COLO668 (cell line): ENCODE measurements at regions not wholly inside any gene's neighbourhood (a gene's known extent, or its start where the extent isn't known, plus 50 kb on each side); places are given as distances from the start of the nearest gene placed in this dataset.

Experiments
- DNase-seq: peaks from one replicate; lab custom pipeline; 2025; ENCODE audit not compliant: unreplicated experiment; lab: John Stamatoyannopoulos, UW

DNA sequence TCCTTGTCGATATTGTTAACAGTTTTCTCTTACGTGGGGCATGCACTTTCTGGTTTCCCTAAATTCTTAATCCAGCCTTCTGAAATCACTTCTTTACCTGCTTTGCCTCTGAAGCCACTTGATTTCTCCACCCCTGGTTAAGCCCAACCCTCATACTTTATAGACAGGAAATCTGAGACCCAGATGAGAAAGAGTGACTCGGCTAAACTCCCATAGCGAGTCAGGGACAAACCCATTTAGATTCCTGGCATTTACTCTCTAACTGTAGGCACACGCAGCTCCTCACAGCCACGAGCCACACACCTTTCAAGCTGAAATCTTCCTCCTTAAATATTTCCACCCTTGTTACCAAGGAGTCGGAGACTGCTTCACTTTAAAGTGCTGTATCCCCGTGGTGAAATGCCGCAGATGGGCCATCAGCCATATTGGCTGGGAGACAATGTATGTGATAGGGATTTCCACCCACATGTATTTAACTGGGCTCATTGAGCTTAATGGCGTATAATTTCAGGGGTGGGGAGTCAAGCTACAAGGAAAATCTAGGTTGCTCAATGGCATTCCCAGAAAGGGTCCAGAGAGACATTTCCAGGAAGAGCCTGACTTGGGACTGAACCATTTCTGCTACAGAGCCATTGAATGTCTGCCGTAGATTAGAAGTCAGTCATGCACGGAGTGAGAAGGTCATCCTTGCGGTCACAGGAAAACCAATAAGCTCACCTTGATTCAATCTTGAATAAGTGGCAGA lies 49.9 kb upstream of the GRK3 start:
- no peak for DNase-seq
